ENCODE measurements at regions not wholly inside any gene's neighbourhood (a gene's known extent, or its start where the extent isn't known, plus 50 kb on each side); places are given as distances from the start of the nearest gene placed in this dataset.

GRCh38 chrX:21289232-21289631 lies 85.0 kb upstream of the CNKSR2 start:
- Histone ChIP-seq H3K27me3 (ENCODE audit: insufficient read depth, insufficient read length) (no peaks in the 10 kb centered on the region), H3K9me3 (ENCODE audit: insufficient read depth, low read length) (no peaks in the 10 kb centered on the region), H3K9ac (ENCODE audit: insufficient read length, low read depth) (no peak overlapping the region), H3K36me3 (ENCODE audit: insufficient read depth, insufficient read length, low read length) (no peaks in the 10 kb centered on the region), H3K4me3 (ENCODE audit: insufficient read length, low read depth) (no peak overlapping the region), H3K4me1 (ENCODE audit: insufficient read depth, insufficient read length) (no peaks in the 10 kb centered on the region)
- no peak for TF ChIP-seq YY1 (IDR thresholded peaks at IDR 0.05; ENCODE audit: insufficient read depth, insufficient read length)
- no peak for TF ChIP-seq SUZ12 (IDR thresholded peaks at IDR 0.05; ENCODE audit: extremely low read depth, insufficient read depth, insufficient read length)
- no peak for TF ChIP-seq ZNF274 (IDR thresholded peaks at IDR 0.05; ENCODE audit: low read depth, low read length)
- no peak for DNase-seq (ENCODE audit: low read depth, low spot score)

- Histone ChIP-seq H3K9me3 (ENCODE audit: insufficient read depth, low read length) (no peaks in the 10 kb centered on the region), H3K4me3 (ENCODE audit: insufficient read length, low read depth) (no peak overlapping the region), H3K9ac (ENCODE audit: insufficient read length, low read depth) (no peak overlapping the region), H3K36me3 (ENCODE audit: insufficient read depth, insufficient read length, low read length) (no peaks in the 10 kb centered on the region), H3K27me3 (ENCODE audit: insufficient read depth, insufficient read length) (no peaks in the 10 kb centered on the region), H3K4me1 (ENCODE audit: insufficient read depth, insufficient read length) (no peaks in the 10 kb centered on the region)
- DNase-seq (ENCODE audit: low read depth, low spot score) = no peak
- TF ChIP-seq SUZ12 (IDR thresholded peaks at IDR 0.05; ENCODE audit: extremely low read depth, insufficient read depth, insufficient read length) = no peak
- no peak for TF ChIP-seq ZNF274 (IDR thresholded peaks at IDR 0.05; ENCODE audit: low read depth, low read length)
- TF ChIP-seq YY1 (IDR thresholded peaks at IDR 0.05; ENCODE audit: insufficient read depth, insufficient read length) = no peak
Measured at GRCh38 chrX:21295246-21295820, 78.9 kb upstream of the CNKSR2 start.

- no peak overlapping the region for H3K4me3 ChIP-seq (ENCODE audit: insufficient read length, low read depth)
- DNase-seq (ENCODE audit: low read depth, low spot score) = no peak
- TF ChIP-seq SUZ12 (IDR thresholded peaks at IDR 0.05; ENCODE audit: extremely low read depth, insufficient read depth, insufficient read length) (no peak), YY1 (IDR thresholded peaks at IDR 0.05; ENCODE audit: insufficient read depth, insufficient read length) (no peak), ZNF274 (IDR thresholded peaks at IDR 0.05; ENCODE audit: low read depth, low read length) (no peak)
- no peaks in the 10 kb centered on the region for H3K4me1 ChIP-seq (ENCODE audit: insufficient read depth, insufficient read length)
- no peak overlapping the region for H3K9ac ChIP-seq (ENCODE audit: insufficient read length, low read depth)
- H3K36me3 ChIP-seq (ENCODE audit: insufficient read depth, insufficient read length, low read length) = no peaks in the 10 kb centered on the region
- no peaks in the 10 kb centered on the region for H3K27me3 ChIP-seq (ENCODE audit: insufficient read depth, insufficient read length)
- no peaks in the 10 kb centered on the region for H3K9me3 ChIP-seq (ENCODE audit: insufficient read depth, low read length)
Measured at GRCh38 chrX:21305799-21306336, 68.3 kb upstream of the CNKSR2 start.

DNA sequence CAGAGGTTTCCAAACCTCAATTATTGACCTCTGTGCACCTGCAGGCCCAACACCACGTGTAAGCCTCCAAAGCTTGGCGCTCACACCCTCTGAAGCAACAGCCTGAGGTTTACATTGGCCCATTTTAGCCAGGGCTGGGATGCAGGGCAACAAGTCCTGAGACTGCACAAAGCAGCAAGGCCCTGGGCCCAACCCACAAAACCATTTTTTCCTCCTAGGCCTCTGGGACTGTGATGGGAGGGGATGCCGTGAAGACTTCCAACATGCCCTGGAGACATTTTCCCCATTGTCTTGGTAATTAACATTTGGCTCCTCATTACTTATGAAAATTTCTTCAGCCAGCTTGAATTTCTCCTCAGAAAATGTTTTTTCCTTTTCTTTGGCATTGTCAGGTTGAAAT lies 54.9 kb upstream of the CNKSR2 start:
- Histone ChIP-seq H3K9me3 (ENCODE audit: insufficient read depth, low read length) (peaks cover 7% of the 10 kb centered on the region; the same call in 1 of the 2 replicates), H3K9ac (ENCODE audit: insufficient read length, low read depth) (no peak overlapping the region), H3K27me3 (ENCODE audit: insufficient read depth, insufficient read length) (no peaks in the 10 kb centered on the region), H3K4me3 (ENCODE audit: insufficient read length, low read depth) (no peak overlapping the region), H3K4me1 (ENCODE audit: insufficient read depth, insufficient read length) (no peaks in the 10 kb centered on the region), H3K36me3 (ENCODE audit: insufficient read depth, insufficient read length, low read length) (no peaks in the 10 kb centered on the region)
- TF ChIP-seq SUZ12 (IDR thresholded peaks at IDR 0.05; ENCODE audit: extremely low read depth, insufficient read depth, insufficient read length) (no peak), ZNF274 (IDR thresholded peaks at IDR 0.05; ENCODE audit: low read depth, low read length) (no peak), YY1 (IDR thresholded peaks at IDR 0.05; ENCODE audit: insufficient read depth, insufficient read length) (no peak)
- no peak for DNase-seq (ENCODE audit: low read depth, low spot score)
